ENCODE measurements at regions not wholly inside any gene's neighbourhood (a gene's known extent, or its start where the extent isn't known, plus 50 kb on each side); places are given as distances from the start of the nearest gene placed in this dataset.

- Mint-ChIP-seq H3K4me1 (no peaks in the 10 kb centered on the region), H3K27me3 (no peaks in the 10 kb centered on the region), H3K4me3 (no peak overlapping the region), H3K27ac (no peak overlapping the region), H3K9me3 (ENCODE audit: insufficient read depth) (no peaks in the 10 kb centered on the region)
- POLR2A ChIA-PET, result no interaction called here
- no peak overlapping the region for H2AFZ ChIP-seq (ENCODE audit: insufficient read depth, low read depth, low read length, poor library complexity, severe bottlenecking)
- H3K4me2 ChIP-seq (replicated peaks; ENCODE audit: low read depth, low read length, poor library complexity, severe bottlenecking), result no peak overlapping the region
- ATAC-seq (ENCODE audit: low read depth), result no peak
- WGBS (ENCODE audit: insufficient coverage), result 74% methylated on average over 2 of the region's 6 CpGs
- no peak overlapping the region for H3K9ac ChIP-seq (ENCODE audit: low read length)
- no peak for DNase-seq
- TF ChIP-seq, protein P1, sequence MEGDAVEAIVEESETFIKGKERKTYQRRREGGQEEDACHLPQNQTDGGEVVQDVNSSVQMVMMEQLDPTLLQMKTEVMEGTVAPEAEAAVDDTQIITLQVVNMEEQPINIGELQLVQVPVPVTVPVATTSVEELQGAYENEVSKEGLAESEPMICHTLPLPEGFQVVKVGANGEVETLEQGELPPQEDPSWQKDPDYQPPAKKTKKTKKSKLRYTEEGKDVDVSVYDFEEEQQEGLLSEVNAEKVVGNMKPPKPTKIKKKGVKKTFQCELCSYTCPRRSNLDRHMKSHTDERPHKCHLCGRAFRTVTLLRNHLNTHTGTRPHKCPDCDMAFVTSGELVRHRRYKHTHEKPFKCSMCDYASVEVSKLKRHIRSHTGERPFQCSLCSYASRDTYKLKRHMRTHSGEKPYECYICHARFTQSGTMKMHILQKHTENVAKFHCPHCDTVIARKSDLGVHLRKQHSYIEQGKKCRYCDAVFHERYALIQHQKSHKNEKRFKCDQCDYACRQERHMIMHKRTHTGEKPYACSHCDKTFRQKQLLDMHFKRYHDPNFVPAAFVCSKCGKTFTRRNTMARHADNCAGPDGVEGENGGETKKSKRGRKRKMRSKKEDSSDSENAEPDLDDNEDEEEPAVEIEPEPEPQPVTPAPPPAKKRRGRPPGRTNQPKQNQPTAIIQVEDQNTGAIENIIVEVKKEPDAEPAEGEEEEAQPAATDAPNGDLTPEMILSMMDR (IDR thresholded peaks at IDR 0.05), result no peak
- TF ChIP-seq EZH2 (IDR thresholded peaks at IDR 0.05; ENCODE audit: borderline replicate concordance, insufficient read depth, low read depth, low read length, poor library complexity, severe bottlenecking), result no peak
- no peaks in the 10 kb centered on the region for H3K79me2 ChIP-seq (ENCODE audit: control insufficient read depth, insufficient read depth, low read length)
- no peak overlapping the region for H3K4me3 ChIP-seq (ENCODE audit: control extremely low read depth in 1 of 5, extremely low read depth in 1 of 5, insufficient read depth in 1 of 5, low read depth in 2 of 5, low read length in 4 of 5)
- CTCF ChIA-PET, result no interaction called here
- H3K9me3 ChIP-seq (ENCODE audit: control extremely low read depth in 1 of 3, control insufficient read depth in 2 of 3, insufficient read depth in 1 of 3, low read length in 2 of 3), result peaks cover 0 to 4% (median 0%) of the 10 kb centered on the region in 3 donors
- no peaks in the 10 kb centered on the region for H3K27me3 ChIP-seq (replicated peaks in 1 of 4; ENCODE audit: control extremely low read depth in 1 of 4, control insufficient read depth in 3 of 4, insufficient read depth in 4 of 4, low read length in 3 of 4)
- no peaks in the 10 kb centered on the region for H3K36me3 ChIP-seq (replicated peaks in 1 of 2; ENCODE audit: control extremely low read depth in 1 of 2, control insufficient read depth in 1 of 2, extremely low read depth in 1 of 2, insufficient read depth in 2 of 2, low read length in 1 of 2)
- H4K20me1 ChIP-seq (ENCODE audit: control insufficient read depth, insufficient read depth, low read length, poor library complexity, severe bottlenecking), result no peaks in the 10 kb centered on the region
- intact Hi-C loops (cut with micrococcal nuclease), result no loop called here
- H3K27ac ChIP-seq (ENCODE audit: low read length in 2 of 2), result no peak overlapping the region
- H3K4me1 ChIP-seq (ENCODE audit: control insufficient read depth in 2 of 2, insufficient read depth in 2 of 2, low read length in 2 of 2), result no peaks in the 10 kb centered on the region
Observed at GRCh38 chr10:126729314-126729870, 58.9 kb upstream of the C10orf90 start.

GRCh38 chr10:126730856-126731609, 60.5 kb upstream of the C10orf90 start:
- ATAC-seq (ENCODE audit: low read depth) (no peak), DNase-seq (no peak)
- no peak overlapping the region for H3K27ac ChIP-seq (ENCODE audit: low read length in 2 of 2)
- no peak overlapping the region for H2AFZ ChIP-seq (ENCODE audit: insufficient read depth, low read depth, low read length, poor library complexity, severe bottlenecking)
- no peak overlapping the region for H3K27ac Mint-ChIP-seq
- H3K79me2 ChIP-seq (ENCODE audit: control insufficient read depth, insufficient read depth, low read length), result no peaks in the 10 kb centered on the region
- no peak overlapping the region for H3K4me2 ChIP-seq (replicated peaks; ENCODE audit: low read depth, low read length, poor library complexity, severe bottlenecking)
- TF ChIP-seq, protein P1 (IDR thresholded peaks at IDR 0.05), result no peak
- no peak for TF ChIP-seq EZH2 (IDR thresholded peaks at IDR 0.05; ENCODE audit: borderline replicate concordance, insufficient read depth, low read depth, low read length, poor library complexity, severe bottlenecking)
- H3K9ac ChIP-seq (ENCODE audit: low read length), result no peak overlapping the region
- H3K4me3 ChIP-seq (ENCODE audit: control extremely low read depth in 1 of 5, extremely low read depth in 1 of 5, insufficient read depth in 1 of 5, low read depth in 2 of 5, low read length in 4 of 5), result no peak overlapping the region
- no peaks in the 10 kb centered on the region for H4K20me1 ChIP-seq (ENCODE audit: control insufficient read depth, insufficient read depth, low read length, poor library complexity, severe bottlenecking)
- no peak overlapping the region for H3K4me3 Mint-ChIP-seq
- POLR2A ChIA-PET, result no interaction called here
- no peaks in the 10 kb centered on the region for H3K9me3 ChIP-seq (ENCODE audit: control extremely low read depth in 1 of 3, control insufficient read depth in 2 of 3, insufficient read depth in 1 of 3, low read length in 2 of 3)
- H3K4me1 Mint-ChIP-seq, result no peaks in the 10 kb centered on the region
- intact Hi-C loops (cut with micrococcal nuclease), result no loop called here
- H3K27me3 ChIP-seq (replicated peaks in 1 of 4; ENCODE audit: control extremely low read depth in 1 of 4, control insufficient read depth in 3 of 4, insufficient read depth in 4 of 4, low read length in 3 of 4), result no peaks in the 10 kb centered on the region
- H3K4me1 ChIP-seq (ENCODE audit: control insufficient read depth in 2 of 2, insufficient read depth in 2 of 2, low read length in 2 of 2), result no peaks in the 10 kb centered on the region
- no peaks in the 10 kb centered on the region for H3K9me3 Mint-ChIP-seq (ENCODE audit: insufficient read depth)
- no peaks in the 10 kb centered on the region for H3K27me3 Mint-ChIP-seq
- CTCF ChIA-PET, result interaction anchor here (0.5 kb wide), 1 partner anchor 30 kb away, joined by 5 read pairs; no protein-coding TSS in a partner anchor
- H3K36me3 ChIP-seq (replicated peaks in 1 of 2; ENCODE audit: control extremely low read depth in 1 of 2, control insufficient read depth in 1 of 2, extremely low read depth in 1 of 2, insufficient read depth in 2 of 2, low read length in 1 of 2), result no peaks in the 10 kb centered on the region
- WGBS (ENCODE audit: insufficient coverage), result 100% methylated on average over 1 of the region's 4 CpGs
